ENCODE measurements at regions not wholly inside any gene's neighbourhood (a gene's known extent, or its start where the extent isn't known, plus 50 kb on each side); places are given as distances from the start of the nearest gene placed in this dataset.

DNA sequence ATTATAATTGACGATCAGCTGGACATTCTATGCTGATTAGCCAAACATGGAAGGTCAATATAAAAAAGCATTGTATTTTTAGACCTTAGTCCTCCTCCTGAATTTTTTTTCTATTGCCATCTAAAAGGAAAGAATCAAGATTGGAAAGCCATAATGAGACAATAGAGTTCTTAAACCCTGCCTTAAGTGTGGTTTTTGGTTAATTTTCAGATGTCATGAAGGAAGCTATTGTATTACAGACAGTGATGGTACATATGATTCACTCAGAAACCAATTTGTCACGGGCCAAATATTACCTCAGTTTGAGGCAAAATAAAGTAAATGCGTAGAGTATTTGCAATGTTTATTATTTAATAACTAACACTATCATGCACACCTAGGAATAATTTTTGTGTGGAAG, 1164.0 kb upstream of the RAG2 start:
- TF ChIP-seq TAF1 (IDR thresholded peaks at IDR 0.05; ENCODE audit: low read depth), result no peak
- no peak for TF ChIP-seq EZH2 (IDR thresholded peaks at IDR 0.05; ENCODE audit: borderline replicate concordance, insufficient read depth, low read length, poor library complexity, severe bottlenecking)
- TF ChIP-seq SMC3 (conservative IDR thresholded peaks at IDR 0.05; ENCODE audit: poor library complexity), result no peak
- TF ChIP-seq, protein P1, sequence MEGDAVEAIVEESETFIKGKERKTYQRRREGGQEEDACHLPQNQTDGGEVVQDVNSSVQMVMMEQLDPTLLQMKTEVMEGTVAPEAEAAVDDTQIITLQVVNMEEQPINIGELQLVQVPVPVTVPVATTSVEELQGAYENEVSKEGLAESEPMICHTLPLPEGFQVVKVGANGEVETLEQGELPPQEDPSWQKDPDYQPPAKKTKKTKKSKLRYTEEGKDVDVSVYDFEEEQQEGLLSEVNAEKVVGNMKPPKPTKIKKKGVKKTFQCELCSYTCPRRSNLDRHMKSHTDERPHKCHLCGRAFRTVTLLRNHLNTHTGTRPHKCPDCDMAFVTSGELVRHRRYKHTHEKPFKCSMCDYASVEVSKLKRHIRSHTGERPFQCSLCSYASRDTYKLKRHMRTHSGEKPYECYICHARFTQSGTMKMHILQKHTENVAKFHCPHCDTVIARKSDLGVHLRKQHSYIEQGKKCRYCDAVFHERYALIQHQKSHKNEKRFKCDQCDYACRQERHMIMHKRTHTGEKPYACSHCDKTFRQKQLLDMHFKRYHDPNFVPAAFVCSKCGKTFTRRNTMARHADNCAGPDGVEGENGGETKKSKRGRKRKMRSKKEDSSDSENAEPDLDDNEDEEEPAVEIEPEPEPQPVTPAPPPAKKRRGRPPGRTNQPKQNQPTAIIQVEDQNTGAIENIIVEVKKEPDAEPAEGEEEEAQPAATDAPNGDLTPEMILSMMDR (IDR thresholded peaks at IDR 0.05; ENCODE audit: poor library complexity, severe bottlenecking), result no peak
- TF ChIP-seq, protein P2, sequence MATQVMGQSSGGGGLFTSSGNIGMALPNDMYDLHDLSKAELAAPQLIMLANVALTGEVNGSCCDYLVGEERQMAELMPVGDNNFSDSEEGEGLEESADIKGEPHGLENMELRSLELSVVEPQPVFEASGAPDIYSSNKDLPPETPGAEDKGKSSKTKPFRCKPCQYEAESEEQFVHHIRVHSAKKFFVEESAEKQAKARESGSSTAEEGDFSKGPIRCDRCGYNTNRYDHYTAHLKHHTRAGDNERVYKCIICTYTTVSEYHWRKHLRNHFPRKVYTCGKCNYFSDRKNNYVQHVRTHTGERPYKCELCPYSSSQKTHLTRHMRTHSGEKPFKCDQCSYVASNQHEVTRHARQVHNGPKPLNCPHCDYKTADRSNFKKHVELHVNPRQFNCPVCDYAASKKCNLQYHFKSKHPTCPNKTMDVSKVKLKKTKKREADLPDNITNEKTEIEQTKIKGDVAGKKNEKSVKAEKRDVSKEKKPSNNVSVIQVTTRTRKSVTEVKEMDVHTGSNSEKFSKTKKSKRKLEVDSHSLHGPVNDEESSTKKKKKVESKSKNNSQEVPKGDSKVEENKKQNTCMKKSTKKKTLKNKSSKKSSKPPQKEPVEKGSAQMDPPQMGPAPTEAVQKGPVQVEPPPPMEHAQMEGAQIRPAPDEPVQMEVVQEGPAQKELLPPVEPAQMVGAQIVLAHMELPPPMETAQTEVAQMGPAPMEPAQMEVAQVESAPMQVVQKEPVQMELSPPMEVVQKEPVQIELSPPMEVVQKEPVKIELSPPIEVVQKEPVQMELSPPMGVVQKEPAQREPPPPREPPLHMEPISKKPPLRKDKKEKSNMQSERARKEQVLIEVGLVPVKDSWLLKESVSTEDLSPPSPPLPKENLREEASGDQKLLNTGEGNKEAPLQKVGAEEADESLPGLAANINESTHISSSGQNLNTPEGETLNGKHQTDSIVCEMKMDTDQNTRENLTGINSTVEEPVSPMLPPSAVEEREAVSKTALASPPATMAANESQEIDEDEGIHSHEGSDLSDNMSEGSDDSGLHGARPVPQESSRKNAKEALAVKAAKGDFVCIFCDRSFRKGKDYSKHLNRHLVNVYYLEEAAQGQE (IDR thresholded peaks at IDR 0.05; ENCODE audit: borderline replicate concordance), result no peak
